ENCODE measurements at regions not wholly inside any gene's neighbourhood (a gene's known extent, or its start where the extent isn't known, plus 50 kb on each side); places are given as distances from the start of the nearest gene placed in this dataset.

GRCh38 chr21:24989516-24989915 lies 617.8 kb downstream of the MRPL39 start:
- TF ChIP-seq TAF1 (IDR thresholded peaks at IDR 0.05; ENCODE audit: low read depth, low read length): no peak
- no peak for TF ChIP-seq POLR2A (IDR thresholded peaks at IDR 0.05; ENCODE audit: low read depth, low read length)
- TF ChIP-seq POLR2AphosphoS5 (IDR thresholded peaks at IDR 0.05; ENCODE audit: low read depth, low read length): no peak
- no peak for TF ChIP-seq POU2F2 (IDR thresholded peaks at IDR 0.05; ENCODE audit: low read depth, low read length)
- no peak for TF ChIP-seq PAX5 (IDR thresholded peaks at IDR 0.05; ENCODE audit: insufficient read depth, low read length, severe bottlenecking)
- no peak for TF ChIP-seq SPI1 (IDR thresholded peaks at IDR 0.05; ENCODE audit: low read depth, low read length)
